ENCODE measurements at regions not wholly inside any gene's neighbourhood (a gene's known extent, or its start where the extent isn't known, plus 50 kb on each side); places are given as distances from the start of the nearest gene placed in this dataset.

- DNase-seq (ENCODE audit: insufficient read length, low spot score) = no peak
- no peak for TF ChIP-seq POLR2A (IDR thresholded peaks at IDR 0.05; ENCODE audit: low read depth, low read length)
- FAIRE-seq = no peak
Measured at GRCh38 chr1:48164571-48164970, 57.9 kb upstream of the SLC5A9 start.

DNA sequence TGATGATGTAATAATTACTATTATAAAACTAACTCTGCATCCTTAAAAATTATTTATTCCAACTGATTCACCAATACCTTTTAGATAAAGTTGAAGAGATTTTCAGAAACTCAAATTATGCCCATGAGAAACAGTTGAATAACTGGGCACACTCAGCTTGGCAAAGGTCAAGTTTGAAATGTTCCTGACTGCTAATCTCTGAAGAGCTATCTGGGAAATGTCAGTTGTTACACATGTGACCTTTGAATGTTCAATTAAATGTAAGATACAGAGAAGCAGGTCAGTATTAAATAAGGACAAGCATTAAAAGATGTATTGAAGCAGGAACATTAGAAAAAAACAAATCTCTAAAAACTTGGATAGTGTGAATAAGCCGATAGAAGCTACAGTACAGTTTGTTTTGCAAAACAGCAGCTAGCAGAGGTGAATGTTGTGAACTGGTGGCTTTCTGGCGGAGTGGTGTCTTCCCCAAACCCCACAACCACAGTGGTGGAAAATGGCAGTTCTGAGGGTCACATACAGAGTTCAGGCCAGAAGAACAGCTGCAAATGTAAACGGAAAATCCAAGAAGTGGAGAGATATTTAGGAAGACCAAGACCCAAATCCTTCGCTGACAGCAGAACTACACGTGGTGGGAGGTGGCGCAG, 61.9 kb upstream of the SLC5A9 start:
- DNase-seq (ENCODE audit: insufficient read length, low spot score) (no peak), FAIRE-seq (no peak)
- no peak for TF ChIP-seq POLR2A (IDR thresholded peaks at IDR 0.05; ENCODE audit: low read depth, low read length)

- no peak for TF ChIP-seq POLR2A (IDR thresholded peaks at IDR 0.05; ENCODE audit: low read depth, low read length)
Measured at GRCh38 chr1:48139275-48139674, 83.2 kb upstream of the SLC5A9 start.

GRCh38 chr1:48127735-48128685, 94.5 kb upstream of the SLC5A9 start:
- FAIRE-seq (no peak), DNase-seq (ENCODE audit: insufficient read length, low spot score) (no peak)
- TF ChIP-seq POLR2A (IDR thresholded peaks at IDR 0.05; ENCODE audit: low read depth, low read length) = no peak

More at GRCh38 chr1:48139275-48139674, 83.2 kb upstream of the SLC5A9 start:
- no peak for FAIRE-seq
- no peak for DNase-seq (ENCODE audit: insufficient read length, low spot score)

- no peak for FAIRE-seq
- DNase-seq (ENCODE audit: insufficient read length, low spot score) = no peak
- TF ChIP-seq POLR2A (IDR thresholded peaks at IDR 0.05; ENCODE audit: low read depth, low read length) = no peak
Measured at GRCh38 chr1:48123647-48124046, 98.9 kb upstream of the SLC5A9 start.

GRCh38 chr1:48121955-48122354, 100.6 kb upstream of the SLC5A9 start:
- FAIRE-seq = no peak
- TF ChIP-seq POLR2A (IDR thresholded peaks at IDR 0.05; ENCODE audit: low read depth, low read length) = no peak
- DNase-seq (ENCODE audit: insufficient read length, low spot score) = no peak

- no peak for FAIRE-seq
- no peak for DNase-seq (ENCODE audit: insufficient read length, low spot score)
- no peak for TF ChIP-seq POLR2A (IDR thresholded peaks at IDR 0.05; ENCODE audit: low read depth, low read length)
Measured at GRCh38 chr1:48120621-48121020, 101.9 kb upstream of the SLC5A9 start.

- DNase-seq (ENCODE audit: insufficient read length, low spot score) (no peak), FAIRE-seq (no peak)
- TF ChIP-seq POLR2A (IDR thresholded peaks at IDR 0.05; ENCODE audit: low read depth, low read length) = no peak
Measured at GRCh38 chr1:48115835-48116234, 106.7 kb upstream of the SLC5A9 start.

DNA sequence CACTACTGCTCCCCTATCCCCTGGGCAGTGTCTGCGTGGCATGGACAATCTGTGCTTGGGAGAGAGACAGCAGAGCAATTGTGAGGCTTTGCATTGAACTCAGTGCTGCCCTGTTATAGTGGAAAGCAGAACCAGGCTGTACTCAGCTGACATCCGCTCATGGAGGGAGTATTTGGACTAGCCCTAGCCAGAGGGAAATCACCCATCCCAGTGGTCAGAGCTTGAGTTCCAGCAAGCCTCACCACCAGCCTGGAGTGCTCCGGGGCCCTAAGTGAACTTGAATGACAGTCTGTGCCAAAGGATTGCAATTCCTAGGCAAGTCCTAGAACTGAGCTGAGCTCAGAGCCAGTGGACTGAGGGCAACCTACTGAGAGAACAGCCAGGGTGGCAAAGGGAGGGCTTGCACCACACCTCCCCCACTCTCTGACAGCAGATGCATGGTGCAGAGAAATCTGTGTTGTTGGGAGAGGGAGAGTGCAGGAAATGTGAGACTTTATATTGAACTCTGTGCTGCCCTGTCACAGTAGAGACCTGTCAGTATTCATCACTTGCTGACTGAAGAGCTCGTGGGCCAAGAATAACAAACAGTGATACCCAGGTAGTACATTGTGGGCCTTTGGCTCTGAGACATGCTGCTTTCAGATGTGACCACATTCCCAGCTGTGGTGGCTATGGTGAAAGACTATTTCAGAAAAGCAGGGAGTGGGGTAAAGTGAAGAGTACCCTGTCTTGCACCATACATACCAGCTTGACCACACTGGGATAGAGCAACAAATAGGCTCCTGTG, 107.7 kb upstream of the SLC5A9 start:
- FAIRE-seq (no peak), DNase-seq (ENCODE audit: insufficient read length, low spot score) (no peak)
- no peak for TF ChIP-seq POLR2A (IDR thresholded peaks at IDR 0.05; ENCODE audit: low read depth, low read length)

- FAIRE-seq (no peak), DNase-seq (ENCODE audit: insufficient read length, low spot score) (no peak)
- TF ChIP-seq POLR2A (IDR thresholded peaks at IDR 0.05; ENCODE audit: low read depth, low read length) = no peak
Measured at GRCh38 chr1:48109390-48110013, 112.3 kb upstream of the TRABD2B start.

DNA sequence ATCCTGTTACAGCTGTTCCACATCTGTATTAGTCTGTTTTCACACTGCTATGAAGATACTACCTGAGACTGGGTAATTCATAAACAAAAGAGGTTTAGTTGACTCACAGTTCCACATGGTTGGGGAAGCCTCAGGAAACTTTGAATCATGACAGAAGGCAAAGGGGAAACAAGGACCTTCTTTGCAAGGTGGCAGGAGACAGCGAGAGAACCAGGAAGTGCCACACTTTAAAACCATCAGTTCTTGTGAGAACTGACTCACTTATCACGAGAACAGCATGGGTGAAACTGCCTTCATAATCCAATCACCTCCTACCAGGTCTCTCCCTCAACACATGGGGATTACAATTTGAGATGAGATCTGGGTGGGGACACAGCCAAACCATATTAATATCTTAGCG, 110.3 kb upstream of the TRABD2B start:
- no peak for FAIRE-seq
- TF ChIP-seq POLR2A (IDR thresholded peaks at IDR 0.05; ENCODE audit: low read depth, low read length) = no peak
- DNase-seq (ENCODE audit: insufficient read length, low spot score) = no peak

- DNase-seq (ENCODE audit: insufficient read length, low spot score) (no peak), FAIRE-seq (no peak)
- TF ChIP-seq POLR2A (IDR thresholded peaks at IDR 0.05; ENCODE audit: low read depth, low read length) = no peak
Measured at GRCh38 chr1:48106049-48106448, 108.9 kb upstream of the TRABD2B start.

- DNase-seq (ENCODE audit: insufficient read length, low spot score) (no peak), FAIRE-seq (no peak)
- TF ChIP-seq POLR2A (IDR thresholded peaks at IDR 0.05; ENCODE audit: low read depth, low read length) = no peak
Measured at GRCh38 chr1:48105165-48105564, 108.0 kb upstream of the TRABD2B start.

- no peak for DNase-seq (ENCODE audit: insufficient read length, low spot score)
- no peak for TF ChIP-seq POLR2A (IDR thresholded peaks at IDR 0.05; ENCODE audit: low read depth, low read length)
- FAIRE-seq = no peak
Measured at GRCh38 chr1:48103495-48103894, 106.3 kb upstream of the TRABD2B start.

Measured in H54 (cell line).